Spleen (tissue), 7 donors: ENCODE measurements at regions not wholly inside any gene's neighbourhood (a gene's known extent, or its start where the extent isn't known, plus 50 kb on each side); places are given as distances from the start of the nearest gene placed in this dataset.

ENCODE experiments used
- POLR2AphosphoS5 ChIP-seq, 3 donors: sonication (generic); formaldehyde crosslinking; IDR thresholded peaks; one replicate each; pipeline ENCODE4 v1.5.1; 2017; ENCODE audit warnings: antibody characterized with exemption in 3 of 3
- TF ChIP-seq, protein P1 (sequence below), 11 experiments: fragments of 200-600 bp in 7 of 11; fragments of 450-650 bp in 4 of 11; sonication (generic) in 4 of 11; IDR thresholded peaks in 8 of 11; conservative IDR thresholded peaks in 3 of 11; 1 replicate in 7 of 11; 2 replicates in 4 of 11; pipeline versions ENCODE4 v1.4.0 to v1.8.0; 2016 to 2021; ENCODE audit warnings: antibody characterized with exemption in 11 of 11, inconsistent platforms in 4 of 11, mild to moderate bottlenecking in 1 of 11
- donor health status: DM: no; HTN: no; CAD: no; lungs with moderate emphysema.
- donor health status: DM: no; HTN: no; CAD: no.
- donor health status: DM: no; HTN: no; CAD: no.

GRCh38 chr1:114216431-114217173 lies 62.9 kb upstream of the SYT6 start:
- TF ChIP-seq POLR2AphosphoS5 (IDR thresholded peaks at IDR 0.05) = no peak
- TF ChIP-seq, protein P1, sequence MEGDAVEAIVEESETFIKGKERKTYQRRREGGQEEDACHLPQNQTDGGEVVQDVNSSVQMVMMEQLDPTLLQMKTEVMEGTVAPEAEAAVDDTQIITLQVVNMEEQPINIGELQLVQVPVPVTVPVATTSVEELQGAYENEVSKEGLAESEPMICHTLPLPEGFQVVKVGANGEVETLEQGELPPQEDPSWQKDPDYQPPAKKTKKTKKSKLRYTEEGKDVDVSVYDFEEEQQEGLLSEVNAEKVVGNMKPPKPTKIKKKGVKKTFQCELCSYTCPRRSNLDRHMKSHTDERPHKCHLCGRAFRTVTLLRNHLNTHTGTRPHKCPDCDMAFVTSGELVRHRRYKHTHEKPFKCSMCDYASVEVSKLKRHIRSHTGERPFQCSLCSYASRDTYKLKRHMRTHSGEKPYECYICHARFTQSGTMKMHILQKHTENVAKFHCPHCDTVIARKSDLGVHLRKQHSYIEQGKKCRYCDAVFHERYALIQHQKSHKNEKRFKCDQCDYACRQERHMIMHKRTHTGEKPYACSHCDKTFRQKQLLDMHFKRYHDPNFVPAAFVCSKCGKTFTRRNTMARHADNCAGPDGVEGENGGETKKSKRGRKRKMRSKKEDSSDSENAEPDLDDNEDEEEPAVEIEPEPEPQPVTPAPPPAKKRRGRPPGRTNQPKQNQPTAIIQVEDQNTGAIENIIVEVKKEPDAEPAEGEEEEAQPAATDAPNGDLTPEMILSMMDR (IDR thresholded peaks at IDR 0.05 in 8 of 11, conservative IDR thresholded peaks at IDR 0.05 in 3 of 11) = no peak
